SH-SY5Y (cell line): ENCODE measurements at regions not wholly inside any gene's neighbourhood (a gene's known extent, or its start where the extent isn't known, plus 50 kb on each side); places are given as distances from the start of the nearest gene placed in this dataset.

Experiments
- GATA2 ChIP-seq: IDR thresholded peaks from 2 replicates; pipeline ENCODE4 v1.6.1; 2011; ENCODE audit warnings: mild to moderate bottlenecking, low read depth, low read length
- GATA3 ChIP-seq: IDR thresholded peaks from 2 replicates; pipeline ENCODE4 v1.6.1; 2011; ENCODE audit warnings: low read depth, mild to moderate bottlenecking, low read length, moderate library complexity

DNA sequence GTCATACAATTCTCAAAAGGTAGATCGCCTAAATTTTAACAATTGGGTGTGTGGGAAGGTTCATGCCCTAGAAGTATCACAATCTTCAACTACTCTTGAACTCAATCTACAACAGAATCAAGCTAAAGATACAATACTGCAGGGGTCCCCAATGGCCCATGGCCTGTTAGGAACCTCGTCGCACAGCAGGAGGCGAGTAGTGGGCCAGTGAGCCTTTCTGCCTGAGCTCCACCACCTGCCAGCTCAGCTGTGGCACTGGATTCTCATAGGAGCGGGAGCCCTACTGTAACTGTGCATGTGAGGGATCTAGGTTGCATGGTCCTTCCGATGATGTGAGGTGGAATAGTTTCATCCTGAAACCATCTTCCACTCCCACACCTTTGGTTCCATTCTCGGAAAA, 230.6 kb downstream of the KLF12 start:
- no peak for TF ChIP-seq GATA3
- no peak for TF ChIP-seq GATA2
